ENCODE measurements at regions not wholly inside any gene's neighbourhood (a gene's known extent, or its start where the extent isn't known, plus 50 kb on each side); places are given as distances from the start of the nearest gene placed in this dataset.

DNA sequence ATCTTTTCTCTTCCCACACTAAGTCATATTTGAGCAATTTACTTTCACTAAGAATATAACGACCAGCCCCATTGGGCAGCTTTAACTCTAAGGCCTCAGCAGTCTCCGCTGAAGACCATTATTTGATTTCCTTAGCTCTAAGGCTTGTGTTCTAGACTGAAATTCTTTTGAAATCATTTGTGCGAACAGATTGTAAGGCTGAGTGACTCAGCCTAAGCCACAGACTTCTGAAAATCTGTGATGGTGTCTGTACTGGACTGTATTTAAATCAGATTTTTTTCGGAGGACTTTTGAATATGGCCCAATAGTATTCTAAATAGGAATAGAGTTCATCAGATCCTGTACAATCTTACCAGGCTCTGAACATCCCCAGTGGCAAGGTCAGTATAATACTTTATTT is 150.3 kb upstream of the TECRL start:
- no peak overlapping the region for H3K27ac ChIP-seq
- TF ChIP-seq, protein P1, sequence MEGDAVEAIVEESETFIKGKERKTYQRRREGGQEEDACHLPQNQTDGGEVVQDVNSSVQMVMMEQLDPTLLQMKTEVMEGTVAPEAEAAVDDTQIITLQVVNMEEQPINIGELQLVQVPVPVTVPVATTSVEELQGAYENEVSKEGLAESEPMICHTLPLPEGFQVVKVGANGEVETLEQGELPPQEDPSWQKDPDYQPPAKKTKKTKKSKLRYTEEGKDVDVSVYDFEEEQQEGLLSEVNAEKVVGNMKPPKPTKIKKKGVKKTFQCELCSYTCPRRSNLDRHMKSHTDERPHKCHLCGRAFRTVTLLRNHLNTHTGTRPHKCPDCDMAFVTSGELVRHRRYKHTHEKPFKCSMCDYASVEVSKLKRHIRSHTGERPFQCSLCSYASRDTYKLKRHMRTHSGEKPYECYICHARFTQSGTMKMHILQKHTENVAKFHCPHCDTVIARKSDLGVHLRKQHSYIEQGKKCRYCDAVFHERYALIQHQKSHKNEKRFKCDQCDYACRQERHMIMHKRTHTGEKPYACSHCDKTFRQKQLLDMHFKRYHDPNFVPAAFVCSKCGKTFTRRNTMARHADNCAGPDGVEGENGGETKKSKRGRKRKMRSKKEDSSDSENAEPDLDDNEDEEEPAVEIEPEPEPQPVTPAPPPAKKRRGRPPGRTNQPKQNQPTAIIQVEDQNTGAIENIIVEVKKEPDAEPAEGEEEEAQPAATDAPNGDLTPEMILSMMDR (IDR thresholded peaks at IDR 0.05): no peak
- no peak for TF ChIP-seq ZFX (IDR thresholded peaks at IDR 0.05; ENCODE audit: borderline replicate concordance)

DNA sequence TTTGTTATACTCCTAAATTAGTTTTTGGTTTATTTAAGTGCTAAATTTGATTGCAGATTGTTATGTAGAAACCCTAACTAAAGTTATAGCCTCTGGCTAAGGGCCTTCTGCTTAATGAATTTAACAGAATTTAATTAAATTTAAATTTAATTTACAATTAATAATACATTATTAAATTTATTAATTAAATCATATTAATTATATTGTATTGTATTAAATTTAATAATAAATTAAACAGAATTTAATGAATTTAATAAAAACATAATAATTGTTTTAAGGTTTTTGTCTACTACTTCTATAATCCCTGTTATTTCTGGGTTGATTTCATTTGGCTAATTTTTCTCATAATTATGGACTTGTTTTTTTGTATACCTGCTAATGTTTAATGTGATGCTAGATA is 141.9 kb upstream of the TECRL start:
- no peak overlapping the region for H3K27ac ChIP-seq
- TF ChIP-seq, protein P1 (IDR thresholded peaks at IDR 0.05): no peak

GRCh38 chr4:64545593-64545992 is 136.3 kb upstream of the TECRL start:
- no peak overlapping the region for H3K27ac ChIP-seq
- TF ChIP-seq ZFX (IDR thresholded peaks at IDR 0.05; ENCODE audit: borderline replicate concordance): no peak

GRCh38 chr4:64539234-64539849 is 130.1 kb upstream of the TECRL start:
- no peak for TF ChIP-seq ZFX (IDR thresholded peaks at IDR 0.05; ENCODE audit: borderline replicate concordance)
- TF ChIP-seq, protein P1 (IDR thresholded peaks at IDR 0.05): peak; percentile 88

GRCh38 chr4:64538219-64538618 is 129.0 kb upstream of the TECRL start:
- H3K27ac ChIP-seq: no peak overlapping the region
- TF ChIP-seq ZFX (IDR thresholded peaks at IDR 0.05; ENCODE audit: borderline replicate concordance): no peak
- TF ChIP-seq, protein P1 (IDR thresholded peaks at IDR 0.05): no peak

More at GRCh38 chr4:64539234-64539849, 130.1 kb upstream of the TECRL start:
- H3K27ac ChIP-seq: no peak overlapping the region

DNA sequence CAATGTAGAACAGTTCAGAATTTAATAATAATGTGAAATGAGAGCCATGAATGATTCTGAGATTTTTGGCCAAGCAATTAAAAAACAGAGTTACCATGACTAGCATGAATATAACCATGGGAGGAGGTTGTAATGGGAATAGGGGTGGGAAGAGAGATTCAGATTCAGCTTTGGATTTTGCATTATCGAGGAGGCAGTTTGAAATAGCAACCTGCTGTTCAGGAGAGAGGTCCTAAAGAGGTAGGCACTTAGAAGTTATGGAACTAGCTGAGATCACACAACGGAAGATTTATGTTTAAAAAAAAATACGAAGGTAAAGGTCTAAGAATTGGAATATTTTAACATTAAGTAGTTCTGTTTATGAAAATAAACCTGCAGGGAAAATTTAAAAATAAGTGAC is 124.4 kb upstream of the TECRL start:
- no peak for TF ChIP-seq ZFX (IDR thresholded peaks at IDR 0.05; ENCODE audit: borderline replicate concordance)
- TF ChIP-seq, protein P1 (IDR thresholded peaks at IDR 0.05): no peak
- no peak overlapping the region for H3K27ac ChIP-seq

GRCh38 chr4:64533159-64533558 is 123.9 kb upstream of the TECRL start:
- no peak overlapping the region for H3K27ac ChIP-seq
- TF ChIP-seq ZFX (IDR thresholded peaks at IDR 0.05; ENCODE audit: borderline replicate concordance): no peak
- TF ChIP-seq, protein P1 (IDR thresholded peaks at IDR 0.05): no peak

DNA sequence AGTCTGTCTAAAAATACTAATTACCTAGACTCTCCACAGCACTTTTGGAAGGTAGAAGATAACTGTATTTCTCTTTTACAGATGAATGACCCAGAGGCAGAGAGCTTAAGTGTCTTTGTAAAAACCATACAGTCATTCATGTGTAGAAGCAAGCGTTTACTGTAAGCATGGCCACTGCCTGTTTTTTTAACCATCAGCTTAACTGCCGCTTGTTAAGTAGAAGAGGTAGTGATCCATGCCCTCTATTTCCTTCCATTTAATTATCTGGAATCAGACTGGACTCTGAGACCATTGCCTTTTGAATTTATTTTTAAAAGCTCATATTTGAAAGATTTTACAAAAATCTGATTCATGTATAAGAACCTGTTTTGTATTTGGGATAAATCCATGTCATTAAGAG is 111.2 kb upstream of the TECRL start:
- H3K27ac ChIP-seq: no peak overlapping the region
- TF ChIP-seq, protein P1 (IDR thresholded peaks at IDR 0.05): no peak
- no peak for TF ChIP-seq ZFX (IDR thresholded peaks at IDR 0.05; ENCODE audit: borderline replicate concordance)

Data from 22Rv1 (cell line).